H1 (cell line): ENCODE measurements at regions not wholly inside any gene's neighbourhood (a gene's known extent, or its start where the extent isn't known, plus 50 kb on each side); places are given as distances from the start of the nearest gene placed in this dataset.

Experiments used
- CTCF ChIA-PET: fragments of 300-600 bp; sonication (Branson Sonifier 250); formaldehyde crosslinking; loops from one replicate; lab custom pipeline; 2021; ENCODE audit not compliant: partially characterized antibody; lab: Charles Lee
- POLR2A ChIA-PET: fragments of 300-600 bp; sonication (Branson Sonifier 250); formaldehyde crosslinking; loops from one replicate; lab custom pipeline; 2021; ENCODE audit warnings: inconsistent platforms; ENCODE audit not compliant: partially characterized antibody; lab: Charles Lee
- DNase-seq, 2 experiments: peaks; one replicate each; pipeline versions ENCODE4 v3.0.0 to v3.0.0-alpha.2; 2010 to 2022; ENCODE audit warnings: low spot score in 2 of 2, low read depth in 1 of 2, mixed read lengths in 1 of 2
- FAIRE-seq: peaks from 2 replicates; lab custom pipeline; 2011; peaks lifted over from hg19 to GRCh38; lab: Jason Lieb, UNC
- H2AFZ ChIP-seq: 2 replicates; pipeline ENCODE4 v1.8.1; 2012; ENCODE audit warnings: low read length, inconsistent platforms
- H2AK5ac ChIP-seq: 2 replicates; pipeline ENCODE4 v1.6.1; 2013; ENCODE audit warnings: low read depth, low read length
- H2BK120ac ChIP-seq: replicated peaks from 2 replicates; pipeline ENCODE3; 2013; ENCODE audit warnings: low read depth, low read length, inconsistent platforms
- H2BK12ac ChIP-seq: 2 replicates; pipeline ENCODE4 v1.6.1; 2013; ENCODE audit warnings: low read depth, low read length
- H2BK15ac ChIP-seq: 2 replicates; pipeline ENCODE4 v1.6.1; 2013; ENCODE audit warnings: low read length
- H2BK20ac ChIP-seq: 2 replicates; pipeline ENCODE4 v1.6.1; 2013; ENCODE audit warnings: low read length
- H2BK5ac ChIP-seq: 2 replicates; pipeline ENCODE4 v1.6.1; 2013; ENCODE audit warnings: low read depth, low read length
- H3K14ac ChIP-seq: 2 replicates; pipeline ENCODE4 v1.6.1; 2013; ENCODE audit warnings: inconsistent platforms; ENCODE audit not compliant: insufficient read length
- H3K18ac ChIP-seq: 2 replicates; pipeline ENCODE4 v1.6.1; 2013; ENCODE audit warnings: low read length; ENCODE audit errors: extremely low read depth
- H3K23ac ChIP-seq: 2 replicates; pipeline ENCODE4 v1.6.1; 2013; ENCODE audit warnings: inconsistent platforms; ENCODE audit not compliant: insufficient read length
- H3K23me2 ChIP-seq: 2 replicates; pipeline ENCODE4 v1.6.1; 2013; ENCODE audit warnings: low read depth, low read length
- H3K27ac ChIP-seq: 2 replicates; pipeline ENCODE4 v1.6.1; 2011; ENCODE audit warnings: low read depth, low read length, inconsistent platforms
- H3K27me3 ChIP-seq, 4 experiments: replicated peaks in 1 of 4; 1 replicate in 1 of 4; 2 replicates in 3 of 4; pipeline versions ENCODE4 v1.6.1 to v1.8.1; 2011 to 2013; ENCODE audit warnings: low read length in 3 of 4, mild to moderate bottlenecking in 3 of 4, inconsistent platforms in 2 of 4, mixed read lengths in 2 of 4, moderate library complexity in 1 of 4; ENCODE audit not compliant: control insufficient read depth in 3 of 4, insufficient read depth in 3 of 4; ENCODE audit errors: extremely low read depth in 1 of 4
- H3K36me3 ChIP-seq, 4 experiments: 2 replicates each; pipeline versions ENCODE4 v1.6.1 to v1.8.1; 2011 to 2013; ENCODE audit warnings: mild to moderate bottlenecking in 4 of 4, low read length in 3 of 4, moderate library complexity in 2 of 4, control low read depth in 1 of 4, inconsistent platforms in 1 of 4; ENCODE audit not compliant: insufficient read depth in 4 of 4, control insufficient read depth in 2 of 4
- H3K4ac ChIP-seq: replicated peaks from 2 replicates; pipeline ENCODE3; 2013; ENCODE audit warnings: low read length, low read depth, mixed read lengths, inconsistent platforms; ENCODE audit not compliant: insufficient read length
- H3K4me1 ChIP-seq, 4 experiments: replicated peaks in 1 of 4; 1 replicate in 1 of 4; 2 replicates in 3 of 4; pipeline versions ENCODE4 v1.6.1 to v1.8.1; 2011 to 2013; ENCODE audit warnings: low read length in 3 of 4, inconsistent platforms in 2 of 4, mixed read lengths in 1 of 4; ENCODE audit not compliant: insufficient read depth in 4 of 4, control insufficient read depth in 3 of 4
- H3K4me2 ChIP-seq, 2 experiments: 2 replicates each; pipeline versions ENCODE4 v1.6.1 to v1.8.1; 2011 to 2013; ENCODE audit warnings: low read depth in 2 of 2, low read length in 2 of 2, control low read depth in 1 of 2, inconsistent platforms in 1 of 2, mild to moderate bottlenecking in 1 of 2; ENCODE audit not compliant: insufficient read depth in 1 of 2
- H3K4me3 ChIP-seq, 4 experiments: fragments of 200-600, 300-600 bp in 1 of 4; sonication (generic), shearing (Covaris generic), sonication (Bioruptor Twin) in 1 of 4; 2 replicates each; pipeline versions ENCODE4 v1.5.1 to v1.8.1; 2011 to 2016; ENCODE audit warnings: low read length in 4 of 4, low read depth in 3 of 4, control low read depth in 2 of 4, inconsistent platforms in 2 of 4, mild to moderate bottlenecking in 2 of 4, mixed read lengths in 1 of 4, moderate library complexity in 1 of 4; ENCODE audit not compliant: insufficient read depth in 2 of 4; ENCODE audit errors: extremely low read depth in 1 of 4
- H3K56ac ChIP-seq: replicated peaks from 2 replicates; pipeline ENCODE3; 2013; ENCODE audit warnings: low read depth, mild to moderate bottlenecking, mixed read lengths, low read length, inconsistent platforms; ENCODE audit not compliant: insufficient read length
- H3K79me1 ChIP-seq: 2 replicates; pipeline ENCODE4 v1.6.1; 2013; ENCODE audit warnings: low read depth, low read length, control low read depth
- H3K79me2 ChIP-seq, 2 experiments: 2 replicates each; pipeline versions ENCODE4 v1.6.1 to v1.8.1; 2012 to 2013; ENCODE audit warnings: low read length in 2 of 2, mild to moderate bottlenecking in 2 of 2, inconsistent platforms in 1 of 2; ENCODE audit not compliant: insufficient read depth in 2 of 2, control insufficient read depth in 1 of 2
- H3K9ac ChIP-seq, 4 experiments: replicated peaks in 1 of 4; 1 replicate in 1 of 4; 2 replicates in 3 of 4; pipeline versions ENCODE4 v1.6.1 to v1.8.1; 2011 to 2013; ENCODE audit warnings: low read depth in 3 of 4, low read length in 3 of 4, control low read depth in 2 of 4, mild to moderate bottlenecking in 2 of 4, moderate library complexity in 2 of 4, inconsistent platforms in 1 of 4; ENCODE audit errors: extremely low read depth in 1 of 4
- H3K9me3 ChIP-seq, 2 experiments: 2 replicates each; pipeline versions ENCODE4 v1.6.1 to v1.8.1; 2012 to 2013; ENCODE audit warnings: mild to moderate bottlenecking in 2 of 2, moderate library complexity in 2 of 2, control low read depth in 1 of 2, inconsistent platforms in 1 of 2, low read depth in 1 of 2, low read length in 1 of 2, mixed read lengths in 1 of 2; ENCODE audit not compliant: insufficient read depth in 2 of 2
- H4K20me1 ChIP-seq, 2 experiments: replicated peaks in 1 of 2; 2 replicates each; pipeline versions ENCODE3 to v1.8.1; 2011 to 2013; ENCODE audit warnings: inconsistent platforms in 2 of 2, low read length in 2 of 2, mild to moderate bottlenecking in 1 of 2; ENCODE audit not compliant: insufficient read depth in 2 of 2, control insufficient read depth in 1 of 2
- H4K5ac ChIP-seq: 2 replicates; pipeline ENCODE4 v1.6.1; 2013; ENCODE audit warnings: low read length, low read depth, mixed read lengths, inconsistent platforms; ENCODE audit not compliant: insufficient read length
- H4K8ac ChIP-seq: 2 replicates; pipeline ENCODE4 v1.8.0; 2013; ENCODE audit warnings: mild to moderate bottlenecking, moderate library complexity, low read length, inconsistent platforms; ENCODE audit not compliant: insufficient read depth; ENCODE audit errors: extremely low read depth
- H4K91ac ChIP-seq: replicated peaks from 2 replicates; pipeline ENCODE3; 2013; ENCODE audit warnings: low read length, mixed read lengths, inconsistent platforms; ENCODE audit not compliant: insufficient read length
- ASH2L ChIP-seq: fragments of 200-600, 300-600 bp; sonication (generic); IDR thresholded peaks from one replicate; pipeline ENCODE4 v1.7.1; 2017; ENCODE audit warnings: low read length
- CHD1 ChIP-seq: IDR thresholded peaks from 2 replicates; pipeline ENCODE4 v1.6.1; 2012; ENCODE audit warnings: low read depth, low read length, improper control_type of control experiment
- GTF2F1 ChIP-seq: IDR thresholded peaks from 2 replicates; pipeline ENCODE4 v1.6.1; 2012; ENCODE audit warnings: low read depth, low read length, improper control_type of control experiment, borderline replicate concordance
- HDAC6 ChIP-seq: IDR thresholded peaks from one replicate; pipeline ENCODE4 v1.7.1; 2012; ENCODE audit warnings: low read depth, mild to moderate bottlenecking, inconsistent platforms, low read length, moderate library complexity
- KDM4A ChIP-seq: IDR thresholded peaks from one replicate; pipeline ENCODE4 v1.7.1; 2012; ENCODE audit warnings: low read depth, mild to moderate bottlenecking, moderate library complexity, low read length, inconsistent platforms; ENCODE audit not compliant: severe bottlenecking
- POU5F1 ChIP-seq: IDR thresholded peaks from 2 replicates; pipeline ENCODE4 v1.6.1; 2011; ENCODE audit warnings: low read depth, mild to moderate bottlenecking, low read length, moderate library complexity
- RBBP5 ChIP-seq: IDR thresholded peaks from 2 replicates; pipeline ENCODE4 v1.7.1; 2012; ENCODE audit warnings: low read depth, mild to moderate bottlenecking, inconsistent platforms, low read length, moderate library complexity, borderline replicate concordance
- TAF1 ChIP-seq: IDR thresholded peaks from 2 replicates; pipeline ENCODE4 v1.6.1; 2011; ENCODE audit warnings: mild to moderate bottlenecking, low read depth, low read length
- TCF12 ChIP-seq: IDR thresholded peaks from 2 replicates; pipeline ENCODE4 v1.6.1; 2011; ENCODE audit warnings: low read depth, mild to moderate bottlenecking, low read length
- WGBS, 2 experiments: shearing (Covaris generic) in 1 of 2; methylation state at CpG; one replicate each; pipeline versions ENCODE4 v1.1.6 to v1.1.7; 2013 to 2015; ENCODE audit warnings: low lambda C conversion rate in 2 of 2, mixed read lengths in 2 of 2, inconsistent platforms in 1 of 2, low coverage in 1 of 2, missing lambda C conversion rate in 1 of 2; ENCODE audit not compliant: insufficient replicate concordance in 2 of 2, insufficient coverage in 1 of 2, insufficient read length in 1 of 2; ENCODE audit errors: extremely low coverage in 1 of 2, missing lambda C conversion rate in 1 of 2; 5-methylcytosine and 5-hydroxymethylcytosine counted together
- TF ChIP-seq, protein P1 (sequence below): IDR thresholded peaks from 2 replicates; pipeline ENCODE4 v1.6.1; 2011; ENCODE audit warnings: low read depth, mild to moderate bottlenecking, low read length; ENCODE audit not compliant: insufficient read depth

DNA sequence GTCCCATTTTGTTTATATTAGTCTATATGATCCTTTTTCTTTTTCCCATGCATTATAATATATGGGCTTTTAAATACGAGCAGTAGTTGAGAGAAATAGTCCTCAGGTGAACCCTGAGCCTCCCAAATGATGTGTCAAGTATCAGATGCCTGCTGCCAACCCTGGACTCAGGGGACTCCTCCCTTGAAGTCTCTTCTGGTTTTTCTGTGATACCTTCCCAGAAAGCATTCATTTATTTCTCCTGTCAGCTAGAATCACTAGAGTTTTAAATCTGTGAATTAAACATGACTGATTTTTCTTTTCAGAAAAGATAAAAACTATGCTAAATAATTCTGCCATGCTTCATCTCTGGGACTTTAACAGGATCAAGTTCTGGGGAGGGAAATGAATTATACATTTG is 184.6 kb downstream of the LIG4 start:
- H3K27ac ChIP-seq, result no peak overlapping the region
- WGBS, 2 experiments, result 41% methylated on average over 1 of the region's 1 CpG; no CpG with 5 or more reads in 1 of the 2 experiments
- no peak for FAIRE-seq
- DNase-seq, result no peak
- H3K9me3 ChIP-seq, result no peaks in the 10 kb centered on the region
- peaks cover 0 to 9% (median 0%) of the 10 kb centered on the region in 4 experiments; a peak in 1 of 7 replicates for H3K4me1 ChIP-seq
- H3K14ac ChIP-seq, result no peak overlapping the region
- H4K20me1 ChIP-seq, result no peaks in the 10 kb centered on the region
- TF ChIP-seq RBBP5 (no peak), GTF2F1 (no peak), CHD1 (no peak), POU5F1 (no peak), KDM4A (no peak), TAF1 (no peak), TCF12 (no peak), HDAC6 (no peak), ASH2L (no peak)
- TF ChIP-seq, protein P1, sequence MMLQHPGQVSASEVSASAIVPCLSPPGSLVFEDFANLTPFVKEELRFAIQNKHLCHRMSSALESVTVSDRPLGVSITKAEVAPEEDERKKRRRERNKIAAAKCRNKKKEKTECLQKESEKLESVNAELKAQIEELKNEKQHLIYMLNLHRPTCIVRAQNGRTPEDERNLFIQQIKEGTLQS, result no peak
- TF ChIP-seq, all 59 proteins: peak for 0
- Histone ChIP-seq H3K56ac (no peak overlapping the region), H3K23me2 (no peaks in the 10 kb centered on the region; the same call in 1 of the 2 replicates), H2BK15ac (no peak overlapping the region), H3K9ac (no peak overlapping the region), H2BK5ac (no peak overlapping the region), H3K23ac (no peak overlapping the region), H2BK12ac (no peak overlapping the region), H3K18ac (no peak overlapping the region), H3K79me2 (no peaks in the 10 kb centered on the region), H3K4me2 (no peak overlapping the region), H3K27me3 (no peaks in the 10 kb centered on the region), H4K5ac (no peak overlapping the region), H2BK20ac (no peak overlapping the region), H2BK120ac (no peak overlapping the region), H3K4me3 (no peak overlapping the region), H3K4ac (no peak overlapping the region), H4K91ac (no peak overlapping the region), H3K79me1 (no peaks in the 10 kb centered on the region), H4K8ac (no peak overlapping the region), H3K36me3 (no peaks in the 10 kb centered on the region), H2AFZ (no peak overlapping the region), H2AK5ac (no peak overlapping the region)
- ChIA-PET POLR2A (no interaction called here), CTCF (no interaction called here)
